GM04504 (cell line): ENCODE measurements at regions not wholly inside any gene's neighbourhood (a gene's known extent, or its start where the extent isn't known, plus 50 kb on each side); places are given as distances from the start of the nearest gene placed in this dataset.
"Not testable (repeated sequence)": the region's sequence is repeated elsewhere in the genome, so short reads cannot be mapped to it uniquely, and the experiment has no call there.

Experiments
- DNase-seq: peaks from one replicate; pipeline ENCODE4 v3.0.0-alpha.2; 2012; ENCODE audit warnings: low read depth

DNA sequence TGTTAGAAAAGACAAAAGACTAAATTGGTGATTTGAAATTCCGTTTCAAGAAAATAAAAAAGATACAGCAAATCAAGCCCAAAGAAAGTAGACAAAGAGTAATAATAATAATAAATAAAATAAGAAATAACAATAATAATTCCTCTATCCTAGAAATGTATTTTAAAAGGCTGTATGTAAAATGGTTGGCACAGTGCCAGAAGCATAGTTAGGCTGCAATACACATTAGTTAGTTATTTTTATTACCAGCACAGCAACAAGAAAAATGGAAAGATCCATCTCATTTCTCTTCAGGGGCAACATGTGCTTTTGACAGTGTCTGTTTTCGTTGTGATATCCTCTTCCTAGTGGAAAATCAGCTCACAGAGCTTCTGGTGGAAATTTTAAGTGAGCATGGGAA is 174.1 kb upstream of the TMTC1 start:
- DNase-seq = no peak

DNA sequence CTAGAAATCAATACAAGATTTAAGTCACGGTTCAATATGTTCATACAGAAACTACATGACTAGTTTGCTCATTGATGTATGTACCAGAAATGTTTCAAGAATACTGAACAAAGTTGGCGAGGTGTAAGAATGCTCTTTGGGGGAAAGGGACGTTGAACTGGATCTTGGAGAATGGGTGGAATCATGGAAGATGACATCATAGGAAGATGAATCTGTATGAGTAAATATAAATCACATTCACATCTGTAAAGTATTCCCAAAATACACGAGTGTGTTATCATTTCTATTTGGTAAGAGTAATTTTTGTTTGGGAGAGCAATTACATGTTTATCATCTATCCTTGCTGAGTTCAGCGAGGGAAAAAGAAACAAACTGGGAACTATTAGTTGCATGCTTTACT is 162.2 kb upstream of the TMTC1 start:
- no peak for DNase-seq

DNA sequence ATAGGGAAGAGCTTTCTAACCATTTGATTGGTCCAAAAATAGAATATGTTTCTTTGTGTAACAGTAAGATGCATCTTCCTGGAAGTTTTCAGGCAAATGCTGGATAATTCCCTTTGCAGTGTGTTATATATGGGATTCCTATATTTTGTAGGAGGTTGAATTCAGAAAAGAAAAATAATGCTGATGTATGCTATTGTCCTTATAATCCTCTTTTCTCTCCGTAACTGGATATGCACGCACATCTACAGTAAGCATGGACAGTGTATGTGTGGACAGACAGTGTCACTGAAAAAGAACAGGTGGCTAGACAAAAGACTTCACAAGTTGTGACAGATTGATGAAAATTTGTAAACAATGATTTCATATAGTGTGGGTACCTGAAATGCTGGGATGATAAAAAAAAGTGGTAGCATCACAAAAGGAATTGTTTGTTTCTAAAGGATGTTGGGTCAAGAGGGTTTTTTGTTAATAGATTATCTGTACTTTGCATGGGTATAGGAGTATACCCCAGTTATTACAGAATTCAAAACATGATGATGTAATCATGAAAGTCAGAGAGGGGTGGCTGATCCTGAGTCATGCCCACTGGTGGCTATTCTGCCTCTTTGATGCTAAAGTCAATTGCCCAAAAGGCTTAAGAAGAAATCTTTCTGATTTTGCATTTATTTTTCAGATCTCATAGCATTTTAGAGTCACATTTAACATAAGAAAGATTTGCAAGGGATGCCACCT is 160.7 kb upstream of the TMTC1 start:
- no peak for DNase-seq

DNA sequence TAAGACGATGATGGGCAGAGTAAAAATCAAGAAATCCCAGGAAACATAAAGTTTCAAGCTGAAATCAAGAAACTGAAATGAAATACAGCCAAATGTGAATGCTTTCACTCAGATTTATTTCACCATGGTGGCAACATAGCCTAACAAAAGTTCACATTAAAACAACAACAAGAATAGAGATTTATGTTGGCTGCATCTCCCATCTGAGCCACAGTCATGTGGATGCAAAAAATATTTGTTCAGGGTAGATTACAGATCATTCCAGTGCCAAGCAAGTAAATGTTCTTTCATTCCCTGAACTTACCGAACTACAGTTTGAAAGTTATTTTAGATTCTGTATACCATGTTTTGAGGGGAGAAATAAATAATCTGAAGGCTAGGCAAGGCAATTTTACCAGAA is 159.9 kb upstream of the TMTC1 start:
- no peak for DNase-seq

DNA sequence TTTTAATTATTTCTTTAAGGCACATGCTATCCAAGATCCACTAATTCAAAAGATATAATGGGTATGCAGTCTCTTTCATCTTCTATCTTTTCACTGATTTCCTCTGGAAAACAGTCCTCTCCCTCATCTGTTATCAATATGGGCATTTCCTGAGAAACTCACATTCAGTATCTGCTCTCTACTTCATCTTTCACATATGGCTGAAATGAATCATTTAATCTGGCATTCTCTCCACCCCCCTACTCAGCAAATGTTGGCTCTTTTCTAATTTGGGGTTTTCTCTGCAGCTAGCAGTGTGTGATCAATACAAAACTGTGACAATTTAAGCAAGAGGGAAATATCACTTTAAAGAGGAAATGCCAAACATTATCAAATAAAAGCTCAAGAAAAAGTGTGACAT is 157.1 kb upstream of the TMTC1 start:
- no peak for DNase-seq

DNA sequence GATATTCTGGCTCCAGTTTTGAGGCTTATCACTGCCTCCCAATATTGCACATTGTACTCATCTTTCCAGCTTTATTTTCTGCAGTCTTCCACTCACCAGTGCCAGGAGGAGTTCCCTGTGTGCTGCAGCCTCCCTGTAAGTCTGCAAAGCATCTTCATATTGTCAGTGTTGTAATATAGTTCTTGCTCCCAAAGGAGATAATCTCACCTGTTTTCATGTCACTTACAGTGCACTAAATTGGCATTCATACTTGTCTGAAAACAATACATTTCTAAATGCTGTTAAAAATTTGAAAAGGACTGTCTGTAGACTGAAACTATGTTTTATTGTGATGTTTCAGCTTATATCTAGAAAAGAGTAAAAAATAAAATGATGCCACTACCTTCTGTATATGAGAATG is 146.8 kb upstream of the TMTC1 start:
- DNase-seq = no peak

DNA sequence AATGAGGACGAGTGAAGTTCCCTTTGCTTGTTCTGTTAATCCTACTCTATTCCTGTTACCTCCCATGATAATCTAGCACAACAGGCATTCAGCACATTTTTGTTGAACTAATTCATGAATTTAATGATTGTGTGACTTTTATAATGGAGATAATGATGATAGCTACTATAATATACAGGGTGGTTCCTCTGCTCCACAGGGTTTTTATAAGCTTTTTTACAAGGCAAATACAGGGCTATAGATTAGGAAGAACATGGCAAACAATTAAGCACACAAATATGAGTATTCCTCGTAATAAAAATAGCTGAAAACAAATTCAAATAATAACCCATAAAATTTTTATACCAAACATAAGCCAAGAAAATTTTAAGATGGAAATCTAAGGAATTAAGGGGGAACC is 145.6 kb upstream of the TMTC1 start:
- no peak for DNase-seq

DNA sequence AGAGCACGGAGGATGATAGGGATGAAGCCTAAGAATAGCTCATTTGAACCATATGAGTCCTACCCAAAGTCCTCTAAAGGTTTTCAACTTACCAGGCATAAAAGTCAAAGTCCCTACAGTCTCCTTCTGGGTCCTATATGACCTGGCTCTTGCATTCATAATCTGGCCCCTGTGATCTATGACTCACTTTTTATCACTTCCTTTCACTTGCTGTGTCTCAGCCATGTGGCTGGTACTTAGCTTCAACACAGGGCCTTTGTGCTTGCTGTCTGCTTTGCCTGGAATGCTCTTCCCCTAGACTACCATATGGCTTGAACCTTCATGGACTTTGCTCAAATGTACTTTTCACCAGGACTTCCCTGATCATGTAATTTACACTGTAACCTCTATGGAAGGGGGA is 137.6 kb upstream of the TMTC1 start:
- DNase-seq = no peak

DNA sequence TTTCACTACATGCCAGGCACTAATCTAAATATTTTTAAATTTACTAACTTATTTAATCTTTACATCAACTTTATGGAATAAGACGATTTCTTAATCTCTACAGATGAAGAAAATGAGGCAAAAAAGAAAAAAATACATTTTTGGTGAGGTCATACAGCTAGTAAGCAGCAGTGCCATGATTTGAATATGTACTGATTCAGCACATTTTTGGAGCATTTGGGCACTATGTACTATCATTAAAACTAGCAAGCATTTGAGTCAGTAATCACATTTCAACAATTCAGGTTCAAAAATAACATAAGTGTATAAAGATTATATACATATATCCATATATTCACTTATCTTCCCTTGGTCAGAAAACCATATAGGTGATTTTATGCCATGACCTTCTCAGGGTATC is 124.4 kb upstream of the TMTC1 start:
- DNase-seq = no peak

DNA sequence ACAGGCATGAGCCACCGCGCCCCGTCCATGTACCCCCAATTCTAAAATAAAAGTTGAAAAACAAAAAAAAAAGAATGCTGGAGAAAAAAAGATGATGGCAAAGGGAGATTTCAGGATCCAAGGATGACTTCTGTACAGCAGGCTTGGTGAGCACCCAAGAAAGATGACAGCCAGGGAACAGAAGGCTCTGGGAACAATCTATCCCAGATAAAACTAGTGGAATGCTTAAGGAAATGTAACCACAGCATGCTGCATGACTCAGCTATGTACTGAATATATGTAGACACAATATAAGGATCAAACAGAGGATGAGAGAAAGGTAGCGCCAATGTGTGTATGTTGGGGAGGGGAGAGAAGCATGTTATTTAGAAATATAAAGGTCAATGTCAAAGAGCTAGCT is 123.7 kb upstream of the TMTC1 start:
- no peak for DNase-seq

DNA sequence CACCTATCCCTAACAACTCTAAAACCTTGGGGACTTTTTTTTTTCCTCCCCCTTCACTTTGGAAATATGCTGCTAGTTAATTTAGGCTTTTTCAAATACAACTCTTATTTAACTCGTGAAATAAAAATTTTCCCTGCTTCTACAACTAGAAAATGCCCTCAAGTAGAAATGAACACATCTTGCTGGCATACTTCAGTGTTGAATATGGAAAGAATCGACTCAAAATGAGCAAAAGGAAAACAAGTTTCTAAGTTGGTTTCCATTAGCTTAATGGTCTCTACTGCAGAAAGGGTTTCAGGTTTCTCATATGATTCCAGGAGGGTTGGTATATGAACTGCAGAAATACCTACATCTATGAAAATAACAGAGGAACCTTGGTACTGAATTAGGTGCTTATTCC is 118.3 kb upstream of the TMTC1 start:
- DNase-seq = no peak

DNA sequence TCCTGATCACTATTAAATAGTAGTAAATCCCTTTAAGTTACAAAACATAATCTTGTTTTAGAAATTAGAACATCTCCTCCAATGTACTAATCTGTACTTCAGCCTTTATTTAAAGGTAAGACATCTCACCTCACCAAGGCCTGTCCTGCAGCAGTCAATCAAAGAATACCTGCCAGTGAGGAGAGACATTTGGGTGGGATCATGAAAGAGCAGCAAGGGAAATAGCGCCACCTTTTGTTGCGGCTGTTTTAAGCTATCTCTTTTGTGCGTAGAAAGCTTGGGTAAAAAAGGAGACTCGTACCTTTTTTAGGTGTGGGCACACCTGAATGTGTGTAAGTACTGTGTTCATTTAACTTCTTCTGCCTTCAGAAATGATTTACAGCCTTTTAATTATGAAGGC is 117.8 kb upstream of the TMTC1 start:
- no peak for DNase-seq

DNA sequence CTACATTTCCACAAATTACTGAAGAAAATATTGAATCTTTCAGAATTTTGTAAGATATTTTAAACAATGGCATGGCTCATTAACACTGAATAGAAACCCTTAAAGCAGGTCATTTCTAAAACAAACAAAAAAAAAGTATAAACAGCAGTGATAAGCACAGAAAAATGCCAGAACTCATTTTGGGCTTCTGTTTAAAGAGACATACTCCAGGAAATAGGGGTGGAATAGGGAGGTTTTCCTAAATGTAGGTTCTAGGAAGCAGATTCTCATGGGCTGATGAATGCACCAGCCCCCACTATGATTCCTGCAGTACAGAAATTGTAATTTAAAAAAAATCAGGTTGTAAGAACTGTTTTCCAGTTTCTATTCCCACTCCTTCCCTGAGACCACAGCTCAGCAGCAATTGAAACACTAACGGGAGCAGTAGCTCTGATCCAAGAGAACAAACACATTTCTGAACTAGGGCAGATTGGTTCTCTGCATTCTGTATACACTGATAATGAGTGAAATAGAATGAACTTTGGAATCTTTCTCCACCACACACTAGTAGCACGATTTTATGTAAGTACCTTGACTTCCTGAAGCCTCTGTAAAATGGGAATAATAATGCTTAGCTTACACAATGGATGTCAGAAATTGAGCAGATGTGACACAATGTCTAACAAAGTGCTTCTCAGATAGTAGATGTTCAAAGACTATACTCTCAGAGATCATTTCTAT is 115.6 kb upstream of the TMTC1 start:
- DNase-seq = no peak

DNA sequence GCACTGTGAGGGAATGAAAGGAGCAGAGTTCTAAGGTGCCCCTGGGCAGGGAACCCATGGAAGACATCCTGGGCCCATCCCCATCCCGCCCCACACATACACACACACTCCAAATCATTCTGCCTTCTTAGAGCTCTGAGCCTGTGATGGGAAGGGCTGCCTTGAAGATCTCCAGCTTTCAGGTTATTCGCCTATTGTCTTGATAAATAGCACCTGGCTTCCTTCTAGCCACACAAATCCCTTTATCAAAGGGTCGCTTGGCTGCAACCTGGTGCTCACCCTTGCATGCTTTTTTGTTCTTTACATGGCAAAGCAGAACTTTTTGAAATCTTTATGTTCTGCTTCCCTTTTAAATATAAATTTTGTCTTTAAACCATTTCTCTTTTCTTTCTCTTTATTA is 112.2 kb upstream of the TMTC1 start:
- no peak for DNase-seq

DNA sequence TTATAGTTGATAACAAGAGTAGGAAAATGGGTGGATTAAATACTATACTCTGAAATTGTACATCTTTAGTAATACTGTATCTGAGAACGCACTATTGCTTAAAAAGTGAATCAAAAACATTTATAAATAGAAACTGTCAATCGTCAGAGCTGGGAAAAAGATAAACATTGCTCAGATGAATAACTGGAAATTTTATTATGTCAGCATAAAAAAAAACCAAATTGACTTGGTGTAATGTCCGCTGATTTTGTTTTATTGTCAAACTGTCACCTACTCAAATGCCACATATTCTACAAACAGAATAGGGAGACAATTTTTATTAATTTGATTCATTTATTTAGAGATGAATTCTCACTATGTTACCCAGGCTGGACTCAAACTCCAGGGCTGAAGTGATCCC is 109.3 kb upstream of the TMTC1 start:
- DNase-seq = no peak

DNA sequence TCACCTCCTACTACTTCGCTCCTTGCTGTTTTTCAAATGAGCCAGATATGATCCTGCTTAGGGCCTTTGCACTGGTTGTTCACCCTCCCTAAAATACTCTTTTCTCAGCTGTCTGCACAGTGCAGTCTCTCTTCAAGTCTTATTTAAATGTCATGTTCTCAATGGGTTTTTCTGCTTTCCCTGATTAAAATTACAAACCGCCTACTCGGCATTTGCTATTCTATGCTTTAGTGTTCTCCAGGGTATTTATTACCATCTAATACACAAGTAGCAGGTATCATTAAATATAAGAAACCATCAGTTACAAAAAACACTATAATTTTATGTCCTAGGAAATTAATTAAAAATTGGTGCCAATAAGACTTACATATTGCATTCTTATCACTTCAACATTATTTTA is 108.0 kb upstream of the TMTC1 start:
- no peak for DNase-seq

DNA sequence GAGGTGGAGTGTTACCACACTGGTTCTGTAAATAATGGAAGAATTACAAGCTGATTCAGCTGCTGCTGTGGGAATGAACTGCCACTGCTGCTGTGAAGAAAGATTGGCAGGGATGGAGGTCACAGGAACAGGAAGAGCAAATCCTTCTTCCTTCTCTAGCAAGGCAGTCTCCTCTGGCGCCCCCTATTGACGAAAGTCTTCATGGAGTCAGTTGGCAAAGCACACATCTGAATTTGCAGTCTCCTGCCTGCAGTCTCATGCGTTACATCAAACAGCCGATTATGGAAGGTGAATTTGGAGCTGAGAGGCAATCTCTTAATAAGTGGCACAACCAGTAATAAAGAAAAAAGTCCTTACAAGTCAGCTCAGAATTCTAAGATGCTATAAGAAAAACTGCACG is 106.0 kb upstream of the TMTC1 start:
- peak; percentile 1 for DNase-seq

DNA sequence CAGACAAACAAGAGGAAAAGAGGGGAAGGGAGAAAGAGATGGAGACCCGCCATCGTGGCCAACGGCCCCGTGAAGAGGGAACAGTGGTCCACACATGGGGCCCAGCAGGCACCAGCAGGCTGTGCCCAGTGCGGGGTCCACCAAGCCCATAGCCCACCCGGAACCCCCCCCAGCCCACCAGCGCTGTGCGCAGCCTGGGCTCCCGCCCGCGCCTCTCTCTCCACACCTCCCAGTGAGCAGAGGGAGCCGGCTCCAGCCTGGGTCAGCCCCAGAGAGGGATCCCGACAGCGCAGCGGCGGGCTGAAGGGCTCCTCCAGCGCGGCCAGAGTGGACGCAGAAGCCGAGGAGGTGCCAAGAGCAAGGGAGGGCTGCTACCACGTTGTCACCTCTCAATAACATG is 105.0 kb upstream of the TMTC1 start:
- no peak for DNase-seq

DNA sequence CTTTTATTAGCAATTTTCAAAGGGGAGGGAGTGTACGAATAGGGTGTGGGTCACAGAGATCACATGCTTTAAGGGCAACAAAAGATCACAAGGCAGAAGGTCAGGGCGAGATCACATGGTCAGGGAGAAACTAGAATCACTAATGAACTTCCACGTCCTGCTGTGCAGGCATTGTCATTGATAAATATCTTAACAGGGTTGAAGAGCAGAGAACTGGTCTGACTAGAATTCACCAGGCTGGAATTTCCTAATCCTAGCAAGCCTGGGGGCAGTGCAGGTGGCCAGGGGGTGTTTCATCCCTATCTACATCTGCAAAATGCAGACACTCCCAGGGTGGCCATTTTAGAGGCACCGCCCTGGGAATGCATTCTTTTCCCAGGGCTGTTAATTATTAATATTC is 101.2 kb upstream of the TMTC1 start:
- not testable (repeated sequence) for DNase-seq

DNA sequence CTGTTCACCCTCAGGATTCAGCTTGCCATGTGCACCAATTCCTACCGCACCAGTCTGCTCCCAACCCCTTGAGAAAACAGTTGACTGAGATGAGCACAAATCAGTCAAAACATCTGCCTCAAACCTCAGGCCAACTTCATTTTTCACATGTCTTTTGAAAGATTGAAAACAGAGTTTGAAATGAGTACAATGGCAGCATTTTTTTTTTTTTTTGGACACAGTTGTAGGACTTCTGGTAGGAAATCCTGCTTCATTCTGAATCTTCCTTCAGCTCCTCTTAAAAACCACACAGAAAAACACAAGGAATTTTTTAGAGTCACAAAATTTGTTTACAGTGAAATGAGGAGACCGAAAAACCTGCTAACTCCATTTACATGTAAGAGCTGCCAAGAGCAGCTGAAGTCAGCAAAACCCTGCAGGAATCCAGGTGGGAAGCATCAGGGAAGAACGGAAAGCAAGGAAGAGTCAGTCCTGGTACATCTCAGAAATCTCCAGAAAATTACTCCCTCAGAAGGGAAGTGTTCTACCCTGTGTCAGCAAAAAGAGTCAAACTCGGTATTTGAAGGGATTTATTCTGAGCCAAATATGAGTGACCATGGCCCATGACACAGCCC is 100.3 kb upstream of the TMTC1 start:
- DNase-seq = no peak

DNA sequence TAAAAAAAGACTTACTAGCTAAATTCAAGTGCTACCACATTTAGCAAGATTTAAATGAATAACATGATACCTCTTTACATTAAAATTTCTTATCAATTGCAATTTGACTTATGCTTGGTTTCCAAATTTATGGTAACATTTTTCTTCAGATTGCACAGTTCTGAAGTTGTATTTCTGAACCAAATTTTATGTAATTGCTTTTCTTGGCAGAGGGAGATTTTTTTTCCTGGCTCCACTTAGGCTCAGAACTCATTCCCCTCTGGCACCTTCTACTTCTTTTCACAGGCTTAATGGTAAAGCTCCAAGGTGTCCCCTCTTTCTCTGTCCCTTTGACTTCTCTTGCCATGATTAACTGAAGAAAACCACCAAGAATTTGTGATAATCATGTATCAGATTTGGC is 99.8 kb upstream of the TMTC1 start:
- DNase-seq = no peak

DNA sequence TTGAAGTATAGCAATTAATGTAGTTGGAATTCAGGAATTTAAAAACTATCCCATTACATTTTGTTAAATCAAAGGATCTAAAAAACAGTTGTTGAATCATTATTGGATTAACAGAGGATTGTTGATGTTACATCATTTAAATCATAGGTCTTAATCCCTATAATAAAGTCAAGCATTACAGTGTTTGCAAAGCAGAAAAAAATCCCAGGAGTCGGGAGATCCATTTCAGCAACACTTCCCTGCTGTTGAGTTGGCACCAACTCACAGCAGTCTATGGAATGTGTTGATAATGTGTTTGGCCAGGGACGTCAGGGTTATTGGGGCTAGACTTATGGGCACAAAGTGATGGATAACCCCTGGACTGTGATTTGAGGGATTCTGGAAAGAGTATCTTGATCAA is 99.1 kb upstream of the TMTC1 start:
- DNase-seq = no peak

DNA sequence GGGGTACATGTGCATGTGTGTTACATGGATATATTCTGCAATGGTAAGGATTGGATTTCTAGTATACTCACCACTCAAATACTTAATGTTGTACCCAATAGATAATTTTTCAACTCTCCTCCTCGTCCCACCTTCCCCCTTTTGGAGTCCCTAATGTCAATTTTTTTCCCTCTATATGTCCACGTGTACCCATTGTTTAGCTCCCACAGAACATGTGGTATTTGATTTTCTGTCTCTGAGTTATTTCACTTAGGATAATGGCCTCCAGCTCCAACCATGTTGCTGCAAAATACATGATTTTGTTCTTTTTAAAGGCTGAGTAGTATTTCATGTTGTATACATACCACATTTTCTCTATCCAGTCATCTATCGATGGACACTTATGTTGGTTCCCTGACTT is 97.2 kb upstream of the TMTC1 start:
- DNase-seq = no peak
